GM18909 (cell line): ENCODE measurements at regions not wholly inside any gene's neighbourhood (a gene's known extent, or its start where the extent isn't known, plus 50 kb on each side); places are given as distances from the start of the nearest gene placed in this dataset.
"Not testable (repeated sequence)": the region's sequence is repeated elsewhere in the genome, so short reads cannot be mapped to it uniquely, and the experiment has no call there.

Source experiments
- ATAC-seq: cut with Tn5 transposase; IDR thresholded peaks from one replicate; pipeline ENCODE4 v1.9.1; 2021; ENCODE audit warnings: mild to moderate bottlenecking; ENCODE audit not compliant: unreplicated experiment, poor library complexity

GRCh38 chr6:71360556-71361335 is 72.1 kb downstream of the OGFRL1 start:
- not testable (repeated sequence) for ATAC-seq

DNA sequence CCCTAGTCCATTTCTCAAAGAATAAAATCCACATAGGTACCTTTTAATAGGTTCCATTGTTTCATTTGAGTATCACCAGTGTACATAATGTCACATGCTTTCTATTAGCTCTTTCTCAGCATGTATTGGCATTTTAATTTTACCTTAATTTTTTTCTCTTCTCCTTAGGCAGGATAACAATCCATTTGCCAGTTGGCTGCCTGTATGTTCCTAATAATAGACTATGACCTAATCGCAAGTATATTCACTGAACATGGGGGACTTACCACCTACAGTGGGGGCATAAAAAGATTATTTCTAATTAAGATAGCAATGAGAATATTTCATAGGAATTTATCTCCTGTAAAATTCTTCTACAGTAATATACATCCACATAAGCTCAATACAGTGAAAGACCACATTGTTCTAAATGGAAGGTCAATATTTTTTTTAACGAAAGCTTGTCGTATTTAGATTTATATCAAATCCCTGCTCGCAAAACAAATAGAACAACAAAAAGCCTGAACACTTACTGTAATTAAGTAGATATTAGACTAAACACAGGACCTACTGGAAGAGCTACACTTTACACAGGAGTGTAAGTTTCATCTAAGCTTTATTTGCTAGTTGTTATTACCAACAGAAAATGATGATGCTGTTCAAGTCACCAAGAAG is 76.4 kb downstream of the OGFRL1 start:
- ATAC-seq = no peak

DNA sequence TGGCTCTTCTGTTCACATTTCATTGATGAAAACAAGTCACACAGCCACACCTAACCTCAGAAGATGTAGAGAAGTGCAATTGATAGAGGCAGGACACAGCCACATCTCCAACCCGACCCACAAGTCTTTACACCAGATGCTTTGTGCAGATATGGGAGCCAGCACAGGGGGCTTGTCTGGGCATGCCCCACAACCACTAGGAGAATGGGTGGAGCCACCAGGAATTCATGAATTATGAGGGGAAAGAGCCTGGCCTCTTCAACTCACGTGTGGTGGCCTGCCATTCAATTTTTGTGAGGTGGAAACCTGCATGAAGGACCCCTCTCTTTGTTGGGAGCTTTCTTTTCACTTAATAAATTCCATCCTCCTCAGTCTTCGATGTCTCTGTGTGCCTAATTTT is 79.1 kb downstream of the OGFRL1 start:
- no peak for ATAC-seq

DNA sequence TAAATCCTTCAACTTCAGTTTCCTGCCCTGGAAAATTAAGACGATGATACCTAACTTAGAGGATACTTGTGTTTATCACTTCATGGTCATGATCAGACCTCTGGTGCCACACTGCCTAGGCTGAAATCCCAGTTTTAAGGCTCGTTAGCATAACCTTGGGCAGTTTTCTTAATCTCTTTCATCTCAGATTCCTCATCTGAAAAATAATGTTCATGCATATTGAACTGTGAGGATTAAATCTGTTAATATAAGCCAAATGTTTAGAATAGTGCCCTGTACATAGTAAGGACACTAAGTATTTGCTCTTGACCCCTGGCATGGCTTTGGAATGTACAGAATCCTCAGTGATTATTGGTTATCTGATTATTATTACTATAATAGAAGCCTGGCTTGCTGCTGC is 79.7 kb downstream of the OGFRL1 start:
- no peak for ATAC-seq

DNA sequence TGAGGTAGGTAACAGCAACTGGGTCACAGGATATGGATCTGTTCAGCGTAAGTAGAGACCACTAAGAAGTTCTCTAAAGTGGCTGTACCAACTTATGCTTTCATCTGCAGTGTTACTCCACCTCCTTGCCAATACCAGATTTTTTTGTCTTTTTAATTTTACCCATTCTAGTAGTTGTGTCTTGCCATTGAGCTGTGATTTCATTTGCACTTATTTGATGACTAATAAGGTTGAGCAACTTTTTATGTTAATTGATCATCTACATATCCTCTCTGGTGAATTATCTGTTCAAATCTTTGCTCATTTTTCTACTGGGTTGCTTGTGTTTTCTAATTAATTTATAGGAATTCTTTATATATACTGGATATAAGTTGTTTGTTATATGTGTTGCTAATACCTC is 82.9 kb downstream of the OGFRL1 start:
- no peak for ATAC-seq

GRCh38 chr6:71373943-71374342 is 85.3 kb downstream of the OGFRL1 start:
- ATAC-seq = no peak

GRCh38 chr6:71375676-71376075 is 87.1 kb downstream of the OGFRL1 start:
- ATAC-seq = no peak

GRCh38 chr6:71376830-71377229 is 88.2 kb downstream of the OGFRL1 start:
- ATAC-seq = no peak

DNA sequence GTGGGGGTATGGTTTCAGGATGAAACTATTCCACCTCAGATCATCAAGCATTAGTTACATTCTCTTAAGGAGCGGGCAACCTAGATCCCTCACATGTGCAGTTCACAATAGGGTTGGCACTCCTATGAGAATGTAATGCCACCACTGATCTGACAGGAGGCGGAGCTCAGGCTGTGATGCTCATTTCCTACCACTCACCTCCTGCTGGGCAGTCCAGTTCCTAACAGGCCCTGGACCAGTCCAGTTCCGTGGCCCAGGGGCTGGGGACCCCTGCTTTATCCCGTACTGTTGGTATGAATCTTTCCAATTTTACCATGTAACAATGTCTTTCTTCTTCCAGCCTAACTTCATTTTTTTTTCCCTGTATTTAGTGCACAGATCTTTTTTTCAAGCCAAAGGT is 94.9 kb downstream of the OGFRL1 start:
- no peak for ATAC-seq

DNA sequence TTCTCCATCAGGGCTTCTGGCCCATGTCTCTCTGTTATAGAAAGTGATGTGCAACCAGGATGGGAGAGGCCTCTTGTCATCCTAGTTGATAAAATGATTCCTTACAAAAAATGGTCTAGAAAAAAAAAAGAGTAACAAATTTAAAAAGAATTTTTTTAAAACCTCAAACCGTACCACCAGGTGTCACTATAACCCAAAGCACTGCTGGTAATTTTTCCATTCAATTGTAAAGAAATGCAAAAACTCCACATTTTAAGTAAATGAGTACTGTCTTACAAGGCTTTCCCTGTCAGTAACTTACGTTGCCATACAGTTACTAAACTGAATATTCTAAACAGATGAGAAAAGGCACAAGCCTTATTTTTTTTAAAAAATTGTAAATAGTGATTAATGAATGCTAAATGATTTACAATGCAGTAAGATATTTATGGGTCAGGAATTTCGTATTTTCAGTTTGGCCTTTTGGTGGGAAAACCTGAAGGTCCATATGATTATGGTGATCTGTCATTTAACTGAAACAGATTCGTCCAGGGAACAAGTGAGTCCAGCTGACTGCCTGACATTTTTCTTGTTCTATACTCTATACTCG is 95.4 kb downstream of the OGFRL1 start:
- no peak for ATAC-seq

DNA sequence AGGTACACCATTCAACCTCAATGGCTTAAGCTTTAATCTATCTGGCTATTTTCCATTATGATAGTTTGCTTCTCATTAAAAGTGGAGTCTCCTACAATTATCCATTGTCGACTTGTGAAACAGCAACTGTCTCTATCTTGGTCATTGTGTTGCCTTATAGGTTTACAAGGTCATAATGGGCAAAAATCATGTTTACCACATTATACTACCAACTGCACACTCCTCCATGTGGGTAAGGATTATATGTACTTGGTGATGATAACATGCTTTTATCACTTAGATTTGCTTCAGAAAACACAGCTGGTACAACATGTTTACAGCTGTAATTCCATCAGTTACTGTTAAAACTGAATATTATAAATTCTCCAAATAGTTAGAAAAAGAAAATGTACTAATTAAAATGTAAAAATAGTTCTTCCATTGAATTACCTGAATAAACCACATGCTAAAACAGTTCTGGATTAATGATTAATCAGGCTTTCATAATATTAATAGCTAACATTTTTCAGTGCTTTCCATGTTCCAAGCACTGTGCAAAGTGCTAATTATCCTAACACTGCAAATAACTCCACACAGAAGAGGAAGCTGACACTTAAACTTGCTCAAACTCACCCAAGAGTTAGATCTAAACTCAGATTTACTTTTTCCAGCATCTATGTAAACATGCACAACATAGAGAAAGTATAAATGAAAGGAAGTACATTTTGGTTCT is 96.7 kb downstream of the OGFRL1 start:
- ATAC-seq = no peak

DNA sequence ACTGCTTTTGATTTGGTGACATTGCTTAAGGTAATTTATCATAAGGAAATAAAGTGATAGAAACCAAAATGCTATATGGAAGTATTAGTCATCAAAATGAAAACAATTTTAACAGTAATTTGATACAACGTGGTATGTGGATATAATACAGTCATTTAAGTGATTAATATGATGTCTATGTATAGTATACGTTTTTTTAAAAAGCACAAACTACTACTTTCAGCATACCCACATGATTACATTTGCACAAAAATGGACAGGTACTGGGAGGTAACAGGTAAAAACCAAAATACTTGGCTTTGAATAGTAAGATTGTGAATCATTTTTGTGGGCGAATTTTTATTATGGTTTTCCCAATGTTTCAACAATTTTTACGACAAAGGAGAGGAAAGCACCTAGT is 97.6 kb downstream of the OGFRL1 start:
- no peak for ATAC-seq

DNA sequence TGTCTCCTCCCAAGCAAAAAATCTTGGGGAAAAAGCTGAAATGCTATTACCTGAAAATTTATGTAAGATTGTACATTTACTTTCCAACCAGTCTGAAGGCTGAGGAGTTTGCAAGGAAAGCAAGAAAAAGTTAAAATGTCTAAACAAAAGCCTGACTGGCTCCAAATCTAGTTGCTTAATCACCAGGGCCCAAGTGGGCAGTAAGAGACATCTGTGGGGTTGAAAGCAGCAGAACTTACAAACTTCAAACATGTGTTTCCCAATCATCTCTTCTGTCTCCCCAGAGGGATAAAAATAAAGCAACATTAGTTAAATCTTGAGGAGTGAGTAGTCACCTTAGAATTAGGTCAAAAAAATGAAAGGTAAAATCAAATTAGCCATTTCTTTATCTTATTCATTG is 98.6 kb downstream of the OGFRL1 start:
- ATAC-seq = no peak

GRCh38 chr6:71388068-71388744 is 99.6 kb downstream of the OGFRL1 start:
- peak; percentile 74 for ATAC-seq

DNA sequence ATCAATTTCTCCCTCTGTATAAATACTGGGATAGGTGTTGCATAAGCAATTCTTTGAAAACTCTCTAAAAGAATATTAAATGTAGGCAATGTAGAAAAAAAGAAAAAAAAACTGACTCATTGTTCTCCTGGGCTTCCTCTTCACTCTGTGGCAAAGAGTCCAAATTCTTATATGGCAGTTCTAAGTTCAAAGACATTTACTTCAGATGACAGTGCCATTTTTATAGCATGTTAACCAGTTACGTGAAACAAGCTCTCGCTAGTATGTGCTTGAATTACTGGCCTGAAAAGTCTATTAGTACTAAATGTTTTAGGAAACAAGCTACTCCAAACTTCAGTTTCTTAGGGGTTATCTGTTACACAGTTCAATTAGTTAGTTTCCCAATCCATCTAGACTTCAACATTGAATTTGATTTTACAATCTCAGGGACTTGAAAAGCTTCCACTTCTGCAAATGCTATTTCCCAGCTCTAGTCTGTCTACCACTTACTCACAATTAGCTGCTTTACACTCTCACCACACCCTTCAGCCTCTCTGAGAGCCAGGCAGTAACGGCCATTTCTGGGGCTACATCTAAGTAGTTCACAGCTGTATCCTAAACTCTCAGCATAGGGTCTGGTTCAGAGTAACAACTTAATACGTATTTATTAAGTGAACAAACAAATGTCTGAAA is 100.4 kb downstream of the OGFRL1 start:
- ATAC-seq = no peak

DNA sequence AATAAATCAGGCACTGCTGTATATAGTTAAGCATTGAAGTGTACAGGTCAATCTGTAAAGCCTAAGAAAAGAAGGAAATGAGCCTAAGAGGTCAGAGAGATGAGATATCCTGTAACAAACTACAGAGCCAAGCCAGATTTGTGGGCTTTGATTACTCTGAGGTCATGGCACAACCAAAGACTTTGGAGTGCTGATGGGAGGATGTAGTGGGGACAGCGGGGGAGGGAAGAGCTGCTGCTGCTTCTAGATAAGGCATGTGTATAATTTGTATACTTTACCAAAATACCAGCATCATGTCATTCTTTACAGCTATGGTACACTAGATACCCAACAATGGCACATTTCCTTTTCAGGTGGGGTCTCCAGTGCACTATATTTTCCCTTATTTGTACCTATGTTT is 102.5 kb downstream of the OGFRL1 start:
- ATAC-seq = no peak

DNA sequence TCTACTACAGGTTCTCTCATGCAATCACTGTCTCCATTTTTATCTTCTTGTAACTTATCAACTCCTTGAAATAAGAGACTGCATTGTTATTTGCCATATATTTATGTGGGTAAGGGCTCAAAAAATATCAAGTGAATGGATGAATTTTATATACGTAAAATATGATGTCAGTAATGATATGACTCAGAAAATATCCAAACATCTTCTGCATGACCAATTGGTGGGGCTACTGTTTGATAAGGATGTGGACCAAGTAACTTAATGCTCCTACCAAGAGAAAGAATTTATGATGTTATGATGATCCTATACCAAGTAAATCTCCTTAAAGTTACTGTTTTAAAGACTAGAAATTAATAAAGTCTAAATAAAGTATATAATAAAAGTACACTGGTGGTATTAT is 103.7 kb downstream of the OGFRL1 start:
- no peak for ATAC-seq

DNA sequence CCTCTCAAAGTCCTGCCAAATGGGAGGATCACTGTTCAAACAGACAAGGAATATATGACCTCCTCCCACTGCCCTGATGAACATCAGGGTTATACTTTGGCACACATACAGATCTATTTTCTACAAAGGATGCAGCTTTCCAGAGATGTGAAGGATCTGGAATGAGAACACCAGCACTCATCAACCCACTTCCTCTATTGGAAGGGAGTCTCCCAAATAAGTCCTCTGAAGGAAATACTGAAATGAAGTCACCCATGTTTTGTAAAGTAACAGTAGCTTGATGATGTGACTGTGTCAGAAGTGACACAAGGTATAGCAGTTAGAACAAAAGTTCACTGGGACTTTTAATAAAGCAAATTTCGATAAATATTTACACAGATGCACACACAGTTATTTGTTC is 104.9 kb downstream of the OGFRL1 start:
- ATAC-seq = no peak

DNA sequence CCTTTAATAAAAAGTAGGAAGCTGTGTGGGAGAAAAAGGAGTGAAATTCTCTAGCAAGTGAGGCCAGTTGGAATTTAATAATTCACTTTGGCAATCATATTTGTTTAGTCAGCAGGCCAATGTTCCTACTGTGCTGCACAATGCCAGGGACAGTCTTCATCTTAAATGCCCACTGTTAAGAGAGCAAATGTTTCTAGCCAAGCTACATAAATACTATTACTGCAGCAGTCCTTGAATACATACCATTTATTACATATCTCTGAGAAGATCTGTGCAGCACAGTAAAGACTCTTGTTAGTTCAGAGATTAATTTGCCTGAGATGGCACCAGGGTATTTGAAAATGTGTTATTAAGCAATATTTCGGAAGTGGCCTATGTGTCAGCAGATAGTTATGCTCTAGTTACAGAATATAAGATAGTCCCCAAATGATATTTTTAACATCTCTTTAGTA is 105.4 kb downstream of the OGFRL1 start:
- ATAC-seq = no peak

DNA sequence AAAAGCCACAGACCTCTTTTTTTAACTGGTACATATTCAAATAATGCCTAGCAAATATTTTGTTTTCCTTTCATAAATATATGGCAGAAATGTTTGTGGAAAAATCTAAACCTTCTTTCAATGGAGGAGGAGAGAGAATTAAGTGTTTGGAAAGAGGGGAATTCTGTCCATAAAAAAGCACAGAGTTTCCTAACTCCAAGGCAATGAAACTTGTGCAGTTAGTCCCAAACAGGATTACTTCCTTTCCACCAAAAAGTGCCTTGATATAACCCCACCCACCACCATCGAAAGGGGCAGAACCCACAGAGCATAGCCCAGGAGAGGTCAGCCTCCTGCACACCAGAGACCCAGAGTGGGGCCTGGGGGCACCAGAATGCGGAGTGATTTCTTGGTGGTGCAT is 106.3 kb downstream of the OGFRL1 start:
- no peak for ATAC-seq
